H1 (cell line): ENCODE measurements at regions not wholly inside any gene's neighbourhood (a gene's known extent, or its start where the extent isn't known, plus 50 kb on each side); places are given as distances from the start of the nearest gene placed in this dataset.

ENCODE experiments used
- CTCF ChIA-PET: fragments of 300-600 bp; sonication (Branson Sonifier 250); formaldehyde crosslinking; loops from one replicate; lab custom pipeline; 2021; ENCODE audit not compliant: partially characterized antibody; lab: Charles Lee
- POLR2A ChIA-PET: fragments of 300-600 bp; sonication (Branson Sonifier 250); formaldehyde crosslinking; loops from one replicate; lab custom pipeline; 2021; ENCODE audit warnings: inconsistent platforms; ENCODE audit not compliant: partially characterized antibody; lab: Charles Lee
- DNase-seq, 2 experiments: peaks; one replicate each; pipeline versions ENCODE4 v3.0.0 to v3.0.0-alpha.2; 2010 to 2022; ENCODE audit warnings: low spot score in 2 of 2, low read depth in 1 of 2, mixed read lengths in 1 of 2
- FAIRE-seq: peaks from 2 replicates; lab custom pipeline; 2011; peaks lifted over from hg19 to GRCh38; lab: Jason Lieb, UNC
- H2AFZ ChIP-seq: 2 replicates; pipeline ENCODE4 v1.8.1; 2012; ENCODE audit warnings: low read length, inconsistent platforms
- H2AK5ac ChIP-seq: 2 replicates; pipeline ENCODE4 v1.6.1; 2013; ENCODE audit warnings: low read depth, low read length
- H2BK120ac ChIP-seq: replicated peaks from 2 replicates; pipeline ENCODE3; 2013; ENCODE audit warnings: low read depth, low read length, inconsistent platforms
- H2BK12ac ChIP-seq: 2 replicates; pipeline ENCODE4 v1.6.1; 2013; ENCODE audit warnings: low read depth, low read length
- H2BK15ac ChIP-seq: 2 replicates; pipeline ENCODE4 v1.6.1; 2013; ENCODE audit warnings: low read length
- H2BK20ac ChIP-seq: 2 replicates; pipeline ENCODE4 v1.6.1; 2013; ENCODE audit warnings: low read length
- H2BK5ac ChIP-seq: 2 replicates; pipeline ENCODE4 v1.6.1; 2013; ENCODE audit warnings: low read depth, low read length
- H3K14ac ChIP-seq: 2 replicates; pipeline ENCODE4 v1.6.1; 2013; ENCODE audit warnings: inconsistent platforms; ENCODE audit not compliant: insufficient read length
- H3K18ac ChIP-seq: 2 replicates; pipeline ENCODE4 v1.6.1; 2013; ENCODE audit warnings: low read length; ENCODE audit errors: extremely low read depth
- H3K23ac ChIP-seq: 2 replicates; pipeline ENCODE4 v1.6.1; 2013; ENCODE audit warnings: inconsistent platforms; ENCODE audit not compliant: insufficient read length
- H3K23me2 ChIP-seq: 2 replicates; pipeline ENCODE4 v1.6.1; 2013; ENCODE audit warnings: low read depth, low read length
- H3K27ac ChIP-seq: 2 replicates; pipeline ENCODE4 v1.6.1; 2011; ENCODE audit warnings: low read depth, low read length, inconsistent platforms
- H3K27me3 ChIP-seq, 4 experiments: replicated peaks in 1 of 4; 1 replicate in 1 of 4; 2 replicates in 3 of 4; pipeline versions ENCODE4 v1.6.1 to v1.8.1; 2011 to 2013; ENCODE audit warnings: low read length in 3 of 4, mild to moderate bottlenecking in 3 of 4, inconsistent platforms in 2 of 4, mixed read lengths in 2 of 4, moderate library complexity in 1 of 4; ENCODE audit not compliant: control insufficient read depth in 3 of 4, insufficient read depth in 3 of 4; ENCODE audit errors: extremely low read depth in 1 of 4
- H3K36me3 ChIP-seq, 4 experiments: 2 replicates each; pipeline versions ENCODE4 v1.6.1 to v1.8.1; 2011 to 2013; ENCODE audit warnings: mild to moderate bottlenecking in 4 of 4, low read length in 3 of 4, moderate library complexity in 2 of 4, control low read depth in 1 of 4, inconsistent platforms in 1 of 4; ENCODE audit not compliant: insufficient read depth in 4 of 4, control insufficient read depth in 2 of 4
- H3K4ac ChIP-seq: replicated peaks from 2 replicates; pipeline ENCODE3; 2013; ENCODE audit warnings: low read length, low read depth, mixed read lengths, inconsistent platforms; ENCODE audit not compliant: insufficient read length
- H3K4me1 ChIP-seq, 4 experiments: replicated peaks in 1 of 4; 1 replicate in 1 of 4; 2 replicates in 3 of 4; pipeline versions ENCODE4 v1.6.1 to v1.8.1; 2011 to 2013; ENCODE audit warnings: low read length in 3 of 4, inconsistent platforms in 2 of 4, mixed read lengths in 1 of 4; ENCODE audit not compliant: insufficient read depth in 4 of 4, control insufficient read depth in 3 of 4
- H3K4me2 ChIP-seq, 2 experiments: 2 replicates each; pipeline versions ENCODE4 v1.6.1 to v1.8.1; 2011 to 2013; ENCODE audit warnings: low read depth in 2 of 2, low read length in 2 of 2, control low read depth in 1 of 2, inconsistent platforms in 1 of 2, mild to moderate bottlenecking in 1 of 2; ENCODE audit not compliant: insufficient read depth in 1 of 2
- H3K4me3 ChIP-seq, 4 experiments: fragments of 200-600, 300-600 bp in 1 of 4; sonication (generic), shearing (Covaris generic), sonication (Bioruptor Twin) in 1 of 4; 2 replicates each; pipeline versions ENCODE4 v1.5.1 to v1.8.1; 2011 to 2016; ENCODE audit warnings: low read length in 4 of 4, low read depth in 3 of 4, control low read depth in 2 of 4, inconsistent platforms in 2 of 4, mild to moderate bottlenecking in 2 of 4, mixed read lengths in 1 of 4, moderate library complexity in 1 of 4; ENCODE audit not compliant: insufficient read depth in 2 of 4; ENCODE audit errors: extremely low read depth in 1 of 4
- H3K56ac ChIP-seq: replicated peaks from 2 replicates; pipeline ENCODE3; 2013; ENCODE audit warnings: low read depth, mild to moderate bottlenecking, mixed read lengths, low read length, inconsistent platforms; ENCODE audit not compliant: insufficient read length
- H3K79me1 ChIP-seq: 2 replicates; pipeline ENCODE4 v1.6.1; 2013; ENCODE audit warnings: low read depth, low read length, control low read depth
- H3K79me2 ChIP-seq, 2 experiments: 2 replicates each; pipeline versions ENCODE4 v1.6.1 to v1.8.1; 2012 to 2013; ENCODE audit warnings: low read length in 2 of 2, mild to moderate bottlenecking in 2 of 2, inconsistent platforms in 1 of 2; ENCODE audit not compliant: insufficient read depth in 2 of 2, control insufficient read depth in 1 of 2
- H3K9ac ChIP-seq, 4 experiments: replicated peaks in 1 of 4; 1 replicate in 1 of 4; 2 replicates in 3 of 4; pipeline versions ENCODE4 v1.6.1 to v1.8.1; 2011 to 2013; ENCODE audit warnings: low read depth in 3 of 4, low read length in 3 of 4, control low read depth in 2 of 4, mild to moderate bottlenecking in 2 of 4, moderate library complexity in 2 of 4, inconsistent platforms in 1 of 4; ENCODE audit errors: extremely low read depth in 1 of 4
- H3K9me3 ChIP-seq, 2 experiments: 2 replicates each; pipeline versions ENCODE4 v1.6.1 to v1.8.1; 2012 to 2013; ENCODE audit warnings: mild to moderate bottlenecking in 2 of 2, moderate library complexity in 2 of 2, control low read depth in 1 of 2, inconsistent platforms in 1 of 2, low read depth in 1 of 2, low read length in 1 of 2, mixed read lengths in 1 of 2; ENCODE audit not compliant: insufficient read depth in 2 of 2
- H4K20me1 ChIP-seq, 2 experiments: replicated peaks in 1 of 2; 2 replicates each; pipeline versions ENCODE3 to v1.8.1; 2011 to 2013; ENCODE audit warnings: inconsistent platforms in 2 of 2, low read length in 2 of 2, mild to moderate bottlenecking in 1 of 2; ENCODE audit not compliant: insufficient read depth in 2 of 2, control insufficient read depth in 1 of 2
- H4K5ac ChIP-seq: 2 replicates; pipeline ENCODE4 v1.6.1; 2013; ENCODE audit warnings: low read length, low read depth, mixed read lengths, inconsistent platforms; ENCODE audit not compliant: insufficient read length
- H4K8ac ChIP-seq: 2 replicates; pipeline ENCODE4 v1.8.0; 2013; ENCODE audit warnings: mild to moderate bottlenecking, moderate library complexity, low read length, inconsistent platforms; ENCODE audit not compliant: insufficient read depth; ENCODE audit errors: extremely low read depth
- H4K91ac ChIP-seq: replicated peaks from 2 replicates; pipeline ENCODE3; 2013; ENCODE audit warnings: low read length, mixed read lengths, inconsistent platforms; ENCODE audit not compliant: insufficient read length
- CBX8 ChIP-seq: fragments of 300-800, 300-1000 bp; sonication (generic); IDR thresholded peaks from 2 replicates; pipeline ENCODE4 v1.7.1; 2016; ENCODE audit warnings: low read depth, low read length, borderline replicate concordance
- KDM5A ChIP-seq: fragments of 200-600 bp; IDR thresholded peaks from 2 replicates; pipeline ENCODE4 v1.7.1; 2012; ENCODE audit warnings: mild to moderate bottlenecking, low read length, inconsistent platforms, mixed read lengths
- RXRA ChIP-seq: IDR thresholded peaks from 2 replicates; pipeline ENCODE4 v1.6.1; 2011; ENCODE audit warnings: low read depth, mild to moderate bottlenecking, low read length, moderate library complexity; ENCODE audit not compliant: insufficient read depth
- WGBS, 2 experiments: shearing (Covaris generic) in 1 of 2; methylation state at CpG; one replicate each; pipeline versions ENCODE4 v1.1.6 to v1.1.7; 2013 to 2015; ENCODE audit warnings: low lambda C conversion rate in 2 of 2, mixed read lengths in 2 of 2, inconsistent platforms in 1 of 2, low coverage in 1 of 2, missing lambda C conversion rate in 1 of 2; ENCODE audit not compliant: insufficient replicate concordance in 2 of 2, insufficient coverage in 1 of 2, insufficient read length in 1 of 2; ENCODE audit errors: extremely low coverage in 1 of 2, missing lambda C conversion rate in 1 of 2; 5-methylcytosine and 5-hydroxymethylcytosine counted together
- TF ChIP-seq, protein P1 (sequence below), 3 experiments: IDR thresholded peaks; 1 replicate in 2 of 3; 2 replicates in 1 of 3; pipeline versions ENCODE4 v1.5.1 to v1.6.1; 2011; ENCODE audit warnings: low read length in 3 of 3, mild to moderate bottlenecking in 3 of 3, inconsistent platforms in 2 of 3, low read depth in 1 of 3, moderate library complexity in 1 of 3; ENCODE audit not compliant: insufficient read depth in 1 of 3; ENCODE audit errors: control extremely low read depth in 1 of 3

GRCh38 chr4:106676173-106676921 is 307.8 kb upstream of the GIMD1 start:
- ChIA-PET POLR2A (no interaction called here), CTCF (interaction anchor here (1.0 kb wide), 1 partner anchor 520 kb away, joined by 3 read pairs; no protein-coding TSS in a partner anchor)
- Histone ChIP-seq H3K23me2 (no peaks in the 10 kb centered on the region), H3K56ac (no peak overlapping the region), H2AK5ac (no peak overlapping the region), H3K27me3 (no peaks in the 10 kb centered on the region), H3K79me2 (no peaks in the 10 kb centered on the region), H2BK120ac (no peak overlapping the region), H3K4me2 (no peak overlapping the region), H2BK12ac (no peak overlapping the region), H3K79me1 (no peaks in the 10 kb centered on the region), H4K91ac (no peak overlapping the region), H2AFZ (no peak overlapping the region), H3K4me3 (no peak overlapping the region), H3K27ac (no peak overlapping the region), H4K20me1 (no peaks in the 10 kb centered on the region), H2BK5ac (no peak overlapping the region), H3K36me3 (no peaks in the 10 kb centered on the region), H4K5ac (no peak overlapping the region), H3K9me3 (no peaks in the 10 kb centered on the region; a peak in 1 of 4 replicates), H3K9ac (no peak overlapping the region), H4K8ac (no peak overlapping the region), H3K18ac (no peak overlapping the region), H3K4me1 (no peaks in the 10 kb centered on the region), H3K14ac (no peak overlapping the region), H3K4ac (no peak overlapping the region), H2BK15ac (no peak overlapping the region), H2BK20ac (no peak overlapping the region), H3K23ac (no peak overlapping the region)
- 86% methylated on average over 3 of the region's 3 CpGs; no CpG with 5 or more reads in 1 of the 2 experiments for WGBS, 2 experiments
- FAIRE-seq (no peak), DNase-seq (no peak)
- TF ChIP-seq, protein P1, sequence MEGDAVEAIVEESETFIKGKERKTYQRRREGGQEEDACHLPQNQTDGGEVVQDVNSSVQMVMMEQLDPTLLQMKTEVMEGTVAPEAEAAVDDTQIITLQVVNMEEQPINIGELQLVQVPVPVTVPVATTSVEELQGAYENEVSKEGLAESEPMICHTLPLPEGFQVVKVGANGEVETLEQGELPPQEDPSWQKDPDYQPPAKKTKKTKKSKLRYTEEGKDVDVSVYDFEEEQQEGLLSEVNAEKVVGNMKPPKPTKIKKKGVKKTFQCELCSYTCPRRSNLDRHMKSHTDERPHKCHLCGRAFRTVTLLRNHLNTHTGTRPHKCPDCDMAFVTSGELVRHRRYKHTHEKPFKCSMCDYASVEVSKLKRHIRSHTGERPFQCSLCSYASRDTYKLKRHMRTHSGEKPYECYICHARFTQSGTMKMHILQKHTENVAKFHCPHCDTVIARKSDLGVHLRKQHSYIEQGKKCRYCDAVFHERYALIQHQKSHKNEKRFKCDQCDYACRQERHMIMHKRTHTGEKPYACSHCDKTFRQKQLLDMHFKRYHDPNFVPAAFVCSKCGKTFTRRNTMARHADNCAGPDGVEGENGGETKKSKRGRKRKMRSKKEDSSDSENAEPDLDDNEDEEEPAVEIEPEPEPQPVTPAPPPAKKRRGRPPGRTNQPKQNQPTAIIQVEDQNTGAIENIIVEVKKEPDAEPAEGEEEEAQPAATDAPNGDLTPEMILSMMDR (IDR thresholded peaks at IDR 0.05; ENCODE audit: control extremely low read depth in 1 of 3, insufficient read depth in 1 of 3, low read depth in 1 of 3, low read length in 3 of 3): no peak
- TF ChIP-seq CBX8 (no peak), RXRA (no peak), KDM5A (no peak)
